ENCODE measurements at regions not wholly inside any gene's neighbourhood (a gene's known extent, or its start where the extent isn't known, plus 50 kb on each side); places are given as distances from the start of the nearest gene placed in this dataset.

DNA sequence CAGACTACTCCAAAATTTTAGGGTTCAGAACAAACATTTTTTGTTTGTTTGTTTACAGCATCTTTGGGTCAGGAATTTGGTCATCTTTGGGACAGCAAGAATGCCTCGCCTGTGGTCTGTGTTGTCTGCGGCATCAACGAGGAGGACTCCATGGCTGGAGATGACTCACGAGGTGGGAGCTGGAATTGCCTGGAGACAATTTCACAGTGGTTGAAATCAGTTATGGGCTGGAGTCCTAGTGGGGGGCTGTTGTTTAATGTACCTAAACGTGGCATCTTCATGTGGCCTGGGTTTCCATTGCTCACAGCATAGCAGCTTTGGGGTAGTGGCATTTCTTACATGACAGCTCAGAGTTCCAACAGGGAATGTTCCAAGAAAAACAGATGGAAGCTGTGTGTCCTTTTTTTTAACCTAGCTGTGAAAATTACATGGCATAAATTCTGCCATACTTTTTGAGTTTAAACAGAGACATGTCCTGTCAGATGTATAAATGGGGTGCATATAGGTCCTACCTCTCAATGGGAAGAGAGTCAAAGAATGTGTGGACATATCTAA lies 507.3 kb upstream of the CBLB start:
- ChIA-PET CTCF (interaction anchor here (0.5 to 1.2 kb wide), 3 partner anchors 9 to 107 kb away, joined by 3 to 4 read pairs (median 4); no protein-coding TSS in a partner anchor), POLR2A (no interaction called here)
- Mint-ChIP-seq H3K4me3 (ENCODE audit: unreplicated experiment) (no peak overlapping the region), H3K27me3 (ENCODE audit: insufficient read depth, unreplicated experiment) (no peaks in the 10 kb centered on the region), H3K36me3 (ENCODE audit: insufficient read depth, unreplicated experiment) (peaks cover 6% of the 10 kb centered on the region), H3K4me1 (ENCODE audit: insufficient read depth, unreplicated experiment) (peaks cover 18% of the 10 kb centered on the region), H3K9me3 (ENCODE audit: unreplicated experiment) (no peaks in the 10 kb centered on the region), H3K27ac (ENCODE audit: low read depth, unreplicated experiment) (peak overlapping the region; percentile 33)
- intact Hi-C loops (cut with micrococcal nuclease), result no loop called here
- no peak for TF ChIP-seq CTCF (IDR thresholded peaks at IDR 0.05; ENCODE audit: unreplicated experiment)
- peak; percentile 43 for DNase-seq (ENCODE audit: unreplicated experiment)
- no TSS peak for BruUV-seq (replicated peaks)

DNA sequence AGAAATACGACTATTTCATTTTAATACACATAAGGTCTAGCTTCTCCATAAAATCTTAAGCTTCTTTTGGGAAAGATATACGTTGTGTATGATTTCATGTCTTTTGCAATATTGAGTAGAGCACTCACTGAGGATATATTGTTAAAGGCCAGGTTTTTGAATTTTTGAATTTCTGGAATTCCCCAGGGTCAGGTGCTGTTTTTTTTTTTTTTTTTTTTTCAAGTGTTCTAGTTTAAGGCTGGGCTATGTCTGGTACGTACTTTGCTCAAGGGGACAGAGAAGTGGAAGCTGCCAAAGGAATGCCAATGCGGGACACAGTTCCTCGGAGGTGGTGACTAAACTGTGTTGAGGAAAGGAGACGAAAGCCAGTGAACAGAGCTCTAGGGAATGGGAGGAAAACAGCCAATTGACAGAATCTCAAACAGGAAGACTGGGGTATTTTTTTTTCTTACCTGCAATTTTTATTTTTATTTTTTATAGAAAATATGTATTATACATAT lies 510.5 kb upstream of the CBLB start:
- CTCF ChIA-PET, result interaction anchor here (0.6 to 1.6 kb wide), 8 partner anchors 11 to 685 kb away, joined by 3 to 5 read pairs (median 3); no protein-coding TSS in a partner anchor

GRCh38 chr3:106380232-106380631 lies 511.4 kb upstream of the CBLB start:
- Mint-ChIP-seq H3K27me3 (ENCODE audit: insufficient read depth, unreplicated experiment) (no peaks in the 10 kb centered on the region), H3K9me3 (ENCODE audit: unreplicated experiment) (no peaks in the 10 kb centered on the region), H3K4me3 (ENCODE audit: unreplicated experiment) (no peak overlapping the region), H3K36me3 (ENCODE audit: insufficient read depth, unreplicated experiment) (peaks cover 6% of the 10 kb centered on the region), H3K4me1 (ENCODE audit: insufficient read depth, unreplicated experiment) (peaks cover 18% of the 10 kb centered on the region), H3K27ac (ENCODE audit: low read depth, unreplicated experiment) (peak overlapping the region; percentile 92)
- CTCF ChIA-PET, result interaction anchor here (0.6 to 0.7 kb wide), 2 partner anchors 32 kb away, joined by 3 read pairs; no protein-coding TSS in a partner anchor
- intact Hi-C loops (cut with micrococcal nuclease), result no loop called here
- TF ChIP-seq CTCF (IDR thresholded peaks at IDR 0.05; ENCODE audit: unreplicated experiment), result no peak
- no peak for DNase-seq (ENCODE audit: unreplicated experiment)
- POLR2A ChIA-PET, result interaction anchor here (0.6 to 2.0 kb wide), 3 partner anchors 16 to 45 kb away, joined by 3 to 12 read pairs (median 6); no protein-coding TSS in a partner anchor
- BruUV-seq (replicated peaks), result no TSS peak

More for the DNA sequence above, 510.5 kb upstream of the CBLB start:
- no peak for TF ChIP-seq CTCF (IDR thresholded peaks at IDR 0.05; ENCODE audit: unreplicated experiment)
- peaks cover 6% of the 10 kb centered on the region for H3K36me3 Mint-ChIP-seq (ENCODE audit: insufficient read depth, unreplicated experiment)
- no TSS peak for BruUV-seq (replicated peaks)
- H3K27me3 Mint-ChIP-seq (ENCODE audit: insufficient read depth, unreplicated experiment), result no peaks in the 10 kb centered on the region
- peak; percentile 75 for DNase-seq (ENCODE audit: unreplicated experiment)
- H3K4me3 Mint-ChIP-seq (ENCODE audit: unreplicated experiment), result no peak overlapping the region
- H3K27ac Mint-ChIP-seq (ENCODE audit: low read depth, unreplicated experiment), result peak overlapping the region; percentile 92
- H3K4me1 Mint-ChIP-seq (ENCODE audit: insufficient read depth, unreplicated experiment), result peaks cover 18% of the 10 kb centered on the region
- POLR2A ChIA-PET, result interaction anchor here (0.6 to 2.0 kb wide), 7 partner anchors 15 to 527 kb away, joined by 3 to 12 read pairs (median 3); no protein-coding TSS in a partner anchor
- intact Hi-C loops (cut with micrococcal nuclease), result no loop called here
- H3K9me3 Mint-ChIP-seq (ENCODE audit: unreplicated experiment), result no peaks in the 10 kb centered on the region

- no peak for DNase-seq (ENCODE audit: unreplicated experiment)
- Mint-ChIP-seq H3K9me3 (ENCODE audit: unreplicated experiment) (no peaks in the 10 kb centered on the region), H3K4me3 (ENCODE audit: unreplicated experiment) (no peak overlapping the region), H3K27me3 (ENCODE audit: insufficient read depth, unreplicated experiment) (no peaks in the 10 kb centered on the region), H3K36me3 (ENCODE audit: insufficient read depth, unreplicated experiment) (peaks cover 6% of the 10 kb centered on the region), H3K4me1 (ENCODE audit: insufficient read depth, unreplicated experiment) (peaks cover 18% of the 10 kb centered on the region), H3K27ac (ENCODE audit: low read depth, unreplicated experiment) (no peak overlapping the region)
- ChIA-PET CTCF (interaction anchor here (0.6 kb wide), 2 partner anchors 228 to 237 kb away, joined by 3 to 4 read pairs; no protein-coding TSS in a partner anchor), POLR2A (interaction anchor here (0.7 kb wide), 1 partner anchor 211 kb away, joined by 3 read pairs; no protein-coding TSS in a partner anchor)
- TF ChIP-seq CTCF (IDR thresholded peaks at IDR 0.05; ENCODE audit: unreplicated experiment), result no peak
- intact Hi-C loops (cut with micrococcal nuclease), result no loop called here
- no TSS peak for BruUV-seq (replicated peaks)
Observed at GRCh38 chr3:106381286-106381938, 512.6 kb upstream of the CBLB start.
